ENCODE measurements at regions not wholly inside any gene's neighbourhood (a gene's known extent, or its start where the extent isn't known, plus 50 kb on each side); places are given as distances from the start of the nearest gene placed in this dataset.
A peak's percentile ranks its signal among the peaks of the same experiment; 100 is the strongest.

- ChIA-PET CTCF (no interaction called here), POLR2A (no interaction called here)
- no peaks in the 10 kb centered on the region for H3K36me3 Mint-ChIP-seq
- H3K4me3 Mint-ChIP-seq: no peak overlapping the region
- Histone ChIP-seq H3K9me3 (ENCODE audit: low read length) (no peaks in the 10 kb centered on the region), H3K27me3 (ENCODE audit: insufficient read depth, low read length, poor library complexity, severe bottlenecking) (no peaks in the 10 kb centered on the region), H3K4me1 (ENCODE audit: insufficient read depth, low read length) (no peaks in the 10 kb centered on the region), H3K4me3 (ENCODE audit: low read length) (no peak overlapping the region), H3K27ac (ENCODE audit: low read depth, low read length) (no peak overlapping the region), H3K36me3 (ENCODE audit: insufficient read depth, low read length) (no peaks in the 10 kb centered on the region)
- H3K27me3 Mint-ChIP-seq: peaks cover 0 to 3% of the 10 kb centered on the region in 2 donors
- no peak overlapping the region for H3K27ac Mint-ChIP-seq
- no peaks in the 10 kb centered on the region for H3K9me3 Mint-ChIP-seq
- DNase-seq: no peak
- peaks cover 0 to 9% (median 6%) of the 10 kb centered on the region in 3 donors for H3K4me1 Mint-ChIP-seq
Measured at GRCh38 chr22:48639896-48640748, 1187.6 kb downstream of the BRD1 start.

DNA sequence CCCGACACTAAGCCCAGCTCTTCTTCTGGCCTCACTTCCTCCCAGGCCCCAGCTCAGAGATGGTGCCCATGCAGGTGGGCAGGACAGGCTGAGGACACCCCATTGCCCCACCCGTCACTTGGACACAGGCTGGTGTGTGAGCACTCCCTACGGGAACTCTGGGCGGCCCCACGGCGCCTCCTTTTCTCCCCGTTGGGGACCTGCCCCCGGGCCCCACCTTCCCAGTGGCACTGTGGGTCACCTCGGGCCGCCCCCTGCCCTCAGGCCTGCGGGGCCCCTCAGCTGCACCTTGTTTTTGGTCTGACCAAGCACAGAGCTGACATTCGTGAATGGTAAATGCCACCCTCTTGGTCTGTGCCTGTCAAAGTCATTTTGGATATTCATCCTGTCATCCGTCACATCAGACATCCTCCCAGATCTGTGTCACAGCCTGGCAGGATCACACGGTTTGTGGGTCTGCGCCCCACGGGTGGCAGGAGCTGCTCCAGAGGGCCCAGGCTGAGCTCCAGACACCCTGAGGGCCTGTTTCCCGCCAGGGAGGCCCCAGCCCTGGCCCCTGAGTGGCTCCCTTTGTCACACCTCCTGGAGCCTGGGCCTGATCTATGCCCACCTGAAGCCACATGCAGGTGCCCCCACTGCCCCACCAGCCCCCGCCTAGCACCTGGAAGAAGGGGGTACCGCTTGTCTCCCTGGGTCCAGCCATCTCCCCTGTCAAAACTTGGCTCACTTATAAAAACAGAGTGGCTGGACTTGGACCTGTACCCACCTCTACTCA lies 1188.5 kb downstream of the BRD1 start:
- no peaks in the 10 kb centered on the region for H3K4me1 ChIP-seq (ENCODE audit: insufficient read depth, low read length)
- H3K36me3 ChIP-seq (ENCODE audit: insufficient read depth, low read length): no peaks in the 10 kb centered on the region
- CTCF ChIA-PET: no interaction called here
- H3K4me3 ChIP-seq (ENCODE audit: low read length): no peak overlapping the region
- no peak overlapping the region for H3K4me3 Mint-ChIP-seq
- H3K4me1 Mint-ChIP-seq: peaks cover 0 to 9% (median 6%) of the 10 kb centered on the region in 3 donors
- no peak overlapping the region for H3K27ac ChIP-seq (ENCODE audit: low read depth, low read length)
- POLR2A ChIA-PET: no interaction called here
- no peaks in the 10 kb centered on the region for H3K9me3 ChIP-seq (ENCODE audit: low read length)
- H3K9me3 Mint-ChIP-seq: no peaks in the 10 kb centered on the region
- DNase-seq: no peak
- no peak overlapping the region for H3K27ac Mint-ChIP-seq
- H3K27me3 Mint-ChIP-seq: peaks cover 0 to 3% of the 10 kb centered on the region in 2 donors
- H3K27me3 ChIP-seq (ENCODE audit: insufficient read depth, low read length, poor library complexity, severe bottlenecking): no peaks in the 10 kb centered on the region
- no peaks in the 10 kb centered on the region for H3K36me3 Mint-ChIP-seq

DNA sequence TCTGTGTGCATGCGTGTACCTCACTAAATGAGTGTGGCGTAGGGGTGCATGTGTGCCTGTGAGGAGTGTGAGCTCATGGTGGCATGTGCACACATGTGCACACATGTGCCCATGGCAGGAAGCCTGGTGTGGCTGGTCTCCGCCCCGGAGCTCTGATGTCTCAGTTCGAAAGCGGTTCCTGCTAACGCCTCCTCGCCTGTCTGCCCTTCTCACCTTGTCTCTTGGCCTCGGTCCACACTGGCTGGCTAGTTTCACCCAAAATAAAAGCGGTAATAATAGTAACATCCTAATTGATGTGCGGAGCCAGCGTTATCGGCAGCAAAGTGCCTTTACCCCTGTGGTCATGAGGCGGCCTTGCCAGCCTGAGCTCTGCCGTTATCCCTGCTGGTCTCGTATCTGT lies 1190.4 kb downstream of the BRD1 start:
- CTCF ChIA-PET: no interaction called here
- Mint-ChIP-seq H3K9me3 (no peaks in the 10 kb centered on the region), H3K27ac (no peak overlapping the region), H3K4me3 (no peak overlapping the region), H3K4me1 (peaks cover 0 to 9% (median 6%) of the 10 kb centered on the region in 3 donors), H3K36me3 (no peaks in the 10 kb centered on the region), H3K27me3 (peaks cover 0 to 4% of the 10 kb centered on the region in 2 donors)
- Histone ChIP-seq H3K4me3 (ENCODE audit: low read length) (no peak overlapping the region), H3K4me1 (ENCODE audit: insufficient read depth, low read length) (no peaks in the 10 kb centered on the region), H3K36me3 (ENCODE audit: insufficient read depth, low read length) (no peaks in the 10 kb centered on the region), H3K27me3 (ENCODE audit: insufficient read depth, low read length, poor library complexity, severe bottlenecking) (no peaks in the 10 kb centered on the region), H3K9me3 (ENCODE audit: low read length) (no peaks in the 10 kb centered on the region), H3K27ac (ENCODE audit: low read depth, low read length) (no peak overlapping the region)
- POLR2A ChIA-PET: no interaction called here
- DNase-seq: no peak

GRCh38 chr22:48636746-48637145 lies 1190.9 kb downstream of the BRD1 start:
- Histone ChIP-seq H3K4me3 (ENCODE audit: low read length) (no peak overlapping the region), H3K27ac (ENCODE audit: low read depth, low read length) (no peak overlapping the region), H3K36me3 (ENCODE audit: insufficient read depth, low read length) (no peaks in the 10 kb centered on the region), H3K4me1 (ENCODE audit: insufficient read depth, low read length) (no peaks in the 10 kb centered on the region), H3K9me3 (ENCODE audit: low read length) (no peaks in the 10 kb centered on the region), H3K27me3 (ENCODE audit: insufficient read depth, low read length, poor library complexity, severe bottlenecking) (no peaks in the 10 kb centered on the region)
- ChIA-PET CTCF (no interaction called here), POLR2A (no interaction called here)
- Mint-ChIP-seq H3K27me3 (peaks cover 0 to 4% of the 10 kb centered on the region in 2 donors), H3K36me3 (no peaks in the 10 kb centered on the region), H3K4me3 (no peak overlapping the region), H3K27ac (peak overlapping the region in 1 of 8 donors; percentile 50), H3K9me3 (no peaks in the 10 kb centered on the region), H3K4me1 (peaks cover 0 to 9% (median 6%) of the 10 kb centered on the region in 3 donors)
- DNase-seq: no peak

GRCh38 chr22:48635816-48636215 lies 1191.9 kb downstream of the BRD1 start:
- peaks cover 0 to 9% (median 6%) of the 10 kb centered on the region in 3 donors for H3K4me1 Mint-ChIP-seq
- Histone ChIP-seq H3K27me3 (ENCODE audit: insufficient read depth, low read length, poor library complexity, severe bottlenecking) (no peaks in the 10 kb centered on the region), H3K36me3 (ENCODE audit: insufficient read depth, low read length) (no peaks in the 10 kb centered on the region), H3K4me3 (ENCODE audit: low read length) (no peak overlapping the region), H3K9me3 (ENCODE audit: low read length) (no peaks in the 10 kb centered on the region), H3K4me1 (ENCODE audit: insufficient read depth, low read length) (no peaks in the 10 kb centered on the region), H3K27ac (ENCODE audit: low read depth, low read length) (no peak overlapping the region)
- no peak overlapping the region for H3K27ac Mint-ChIP-seq
- H3K9me3 Mint-ChIP-seq: no peaks in the 10 kb centered on the region
- DNase-seq: no peak
- no peak overlapping the region for H3K4me3 Mint-ChIP-seq
- no peaks in the 10 kb centered on the region for H3K36me3 Mint-ChIP-seq
- CTCF ChIA-PET: no interaction called here
- peaks cover 0 to 4% of the 10 kb centered on the region in 2 donors for H3K27me3 Mint-ChIP-seq
- POLR2A ChIA-PET: no interaction called here

DNA sequence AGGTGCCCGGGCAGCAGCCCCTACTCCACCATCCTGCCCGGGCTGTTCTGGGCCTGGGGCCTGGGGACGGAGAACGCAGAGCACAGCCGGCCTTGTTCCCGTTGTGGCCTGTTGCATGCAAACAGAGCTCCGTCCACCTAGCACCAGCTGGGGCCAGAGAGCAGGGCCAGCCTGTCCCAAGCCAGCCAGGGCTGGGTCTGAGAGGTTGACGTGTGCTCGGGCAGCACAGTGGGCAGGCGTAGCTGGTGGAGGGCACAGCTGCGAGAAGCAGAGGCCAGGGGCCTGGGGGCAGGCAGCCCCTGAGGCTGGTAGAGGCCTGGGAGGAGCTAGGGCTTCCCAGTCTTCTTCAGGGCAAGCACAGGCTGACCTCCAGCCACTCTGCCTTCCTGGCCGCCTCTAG lies 1192.6 kb downstream of the BRD1 start:
- DNase-seq: no peak
- H3K27ac ChIP-seq (ENCODE audit: low read depth, low read length): no peak overlapping the region
- H3K27me3 Mint-ChIP-seq: peaks cover 0 to 4% of the 10 kb centered on the region in 2 donors
- peaks cover 0 to 9% (median 6%) of the 10 kb centered on the region in 3 donors for H3K4me1 Mint-ChIP-seq
- no peak overlapping the region for H3K4me3 ChIP-seq (ENCODE audit: low read length)
- H3K4me1 ChIP-seq (ENCODE audit: insufficient read depth, low read length): no peaks in the 10 kb centered on the region
- CTCF ChIA-PET: no interaction called here
- H3K36me3 Mint-ChIP-seq: no peaks in the 10 kb centered on the region
- POLR2A ChIA-PET: no interaction called here
- H3K36me3 ChIP-seq (ENCODE audit: insufficient read depth, low read length): no peaks in the 10 kb centered on the region
- H3K9me3 ChIP-seq (ENCODE audit: low read length): no peaks in the 10 kb centered on the region
- no peaks in the 10 kb centered on the region for H3K9me3 Mint-ChIP-seq
- H3K27ac Mint-ChIP-seq: no peak overlapping the region
- H3K4me3 Mint-ChIP-seq: no peak overlapping the region
- no peaks in the 10 kb centered on the region for H3K27me3 ChIP-seq (ENCODE audit: insufficient read depth, low read length, poor library complexity, severe bottlenecking)

DNA sequence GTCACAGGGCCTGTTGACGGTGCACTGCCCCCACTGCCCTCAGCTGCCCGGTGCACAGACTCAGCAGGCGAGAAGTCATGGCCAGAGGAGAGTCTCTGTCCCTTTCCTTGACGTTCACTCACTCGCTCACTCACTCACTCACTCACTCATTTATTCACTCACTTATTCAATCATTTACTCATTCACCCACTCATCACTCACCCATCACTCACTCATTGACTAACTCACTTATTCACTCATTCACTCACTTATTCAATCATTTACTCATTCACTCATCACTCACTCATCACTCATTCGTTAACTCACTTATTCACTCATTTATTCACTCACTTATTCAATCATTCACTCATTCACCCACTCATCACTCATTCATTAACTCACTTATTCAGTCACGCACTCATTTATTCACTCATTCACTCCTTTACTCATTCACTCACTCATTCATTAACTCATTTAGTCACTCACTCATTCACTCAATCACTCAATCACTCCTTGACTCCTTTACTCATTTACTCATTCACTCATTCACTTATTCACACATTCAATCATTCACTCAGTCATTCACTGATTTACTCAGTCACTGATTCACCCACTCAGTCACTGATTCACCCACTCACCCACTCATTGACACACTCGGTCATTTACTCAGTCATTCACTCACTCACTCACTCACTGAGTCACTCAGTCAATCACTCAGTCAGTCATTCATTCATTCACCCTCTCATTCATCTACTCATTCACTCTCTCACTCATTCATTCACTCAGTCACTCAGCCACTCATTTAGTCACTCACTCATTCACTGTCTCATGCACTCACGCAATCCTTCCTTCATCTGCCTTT lies 1193.5 kb downstream of the BRD1 start:
- H3K4me1 ChIP-seq (ENCODE audit: insufficient read depth, low read length): no peaks in the 10 kb centered on the region

More for the DNA sequence above, 1193.5 kb downstream of the BRD1 start:
- Mint-ChIP-seq H3K4me3 (no peak overlapping the region), H3K27ac (no peak overlapping the region), H3K4me1 (peaks cover 0 to 9% (median 6%) of the 10 kb centered on the region in 3 donors), H3K36me3 (no peaks in the 10 kb centered on the region), H3K9me3 (no peaks in the 10 kb centered on the region), H3K27me3 (peaks cover 0 to 4% of the 10 kb centered on the region in 2 donors)
- CTCF ChIA-PET: no interaction called here
- Histone ChIP-seq H3K36me3 (ENCODE audit: insufficient read depth, low read length) (no peaks in the 10 kb centered on the region), H3K4me3 (ENCODE audit: low read length) (no peak overlapping the region), H3K27me3 (ENCODE audit: insufficient read depth, low read length, poor library complexity, severe bottlenecking) (no peaks in the 10 kb centered on the region), H3K9me3 (ENCODE audit: low read length) (no peaks in the 10 kb centered on the region), H3K27ac (ENCODE audit: low read depth, low read length) (no peak overlapping the region)
- no peak for DNase-seq
- POLR2A ChIA-PET: no interaction called here

Data from CD8-positive, alpha-beta memory T cell (primary cell).